ENCODE measurements at regions not wholly inside any gene's neighbourhood (a gene's known extent, or its start where the extent isn't known, plus 50 kb on each side); places are given as distances from the start of the nearest gene placed in this dataset.

- no peak for TF ChIP-seq CTCF (IDR thresholded peaks at IDR 0.05; ENCODE audit: insufficient read depth, low read depth, low read length)
- no peak for TF ChIP-seq EZH2 (IDR thresholded peaks at IDR 0.05; ENCODE audit: insufficient read depth, low read length)
Observed at GRCh38 chrX:125954236-125954635, 211.9 kb downstream of the DCAF12L2 start.

Measured in astrocyte (in vitro differentiated cells and primary cell).